A549 (cell line): ENCODE measurements at regions not wholly inside any gene's neighbourhood (a gene's known extent, or its start where the extent isn't known, plus 50 kb on each side); places are given as distances from the start of the nearest gene placed in this dataset.

ENCODE experiments used
- CTCF ChIP-seq: fragments of >200 bp; sonication (Bioruptor Twin); formaldehyde crosslinking; IDR thresholded peaks from 3 replicates; pipeline ENCODE4 v1.5.1; 2016
- EP300 ChIP-seq, 2 experiments: fragments of >200 bp; sonication (Bioruptor Twin); formaldehyde crosslinking; IDR thresholded peaks; 2 replicates in 1 of 2; 3 replicates in 1 of 2; pipeline ENCODE4 v1.6.1; 2016 to 2017
- KDM1A ChIP-seq: fragments of 200-600 bp; sonication (generic); IDR thresholded peaks from 2 replicates; pipeline ENCODE4 v1.6.1; 2016; ENCODE audit warnings: low read depth, mild to moderate bottlenecking
- MYC ChIP-seq: IDR thresholded peaks from 2 replicates; pipeline ENCODE4 v1.6.1; 2012; ENCODE audit warnings: mild to moderate bottlenecking, inconsistent platforms, low read length, improper control_type of control experiment, borderline replicate concordance
- NFE2L2 ChIP-seq: fragments of 150-350 bp; conservative IDR thresholded peaks from 2 replicates; pipeline ENCODE4 v1.6.1; 2014; ENCODE audit warnings: low read length
- SMC3 ChIP-seq: fragments of >200 bp; sonication (Bioruptor Twin); formaldehyde crosslinking; IDR thresholded peaks from 3 replicates; pipeline ENCODE4 v1.6.1; 2018; ENCODE audit warnings: inconsistent platforms
- TF ChIP-seq, protein P1 (sequence below): IDR thresholded peaks from 2 replicates; pipeline ENCODE4 v1.6.1; 2012

DNA sequence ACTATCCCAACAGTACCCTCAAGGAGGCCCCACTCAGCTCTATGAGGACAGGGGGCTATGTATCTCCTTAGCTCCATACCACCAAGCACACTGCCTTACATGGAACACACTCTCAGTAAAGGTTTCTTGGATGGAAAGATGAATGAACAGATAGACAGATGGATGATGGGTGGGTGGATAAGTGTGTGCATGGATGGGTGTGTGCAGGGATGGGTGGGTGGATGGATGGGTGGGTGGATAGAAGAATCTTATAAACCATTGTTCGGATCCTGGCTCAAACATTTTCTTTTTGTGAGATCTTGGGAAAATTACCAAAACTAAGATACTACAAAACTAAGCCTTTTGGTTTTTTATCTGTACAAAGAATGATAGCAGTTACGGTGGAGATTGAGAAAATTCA, 111.0 kb upstream of the NFIA start:
- no peak for TF ChIP-seq EP300 (IDR thresholded peaks at IDR 0.05)
- TF ChIP-seq SMC3, result no peak
- TF ChIP-seq, protein P1, sequence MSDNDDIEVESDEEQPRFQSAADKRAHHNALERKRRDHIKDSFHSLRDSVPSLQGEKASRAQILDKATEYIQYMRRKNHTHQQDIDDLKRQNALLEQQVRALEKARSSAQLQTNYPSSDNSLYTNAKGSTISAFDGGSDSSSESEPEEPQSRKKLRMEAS, result no peak
- TF ChIP-seq KDM1A, result no peak
- TF ChIP-seq MYC, result no peak
- TF ChIP-seq CTCF, result no peak
- no peak for TF ChIP-seq NFE2L2
